Left lung (tissue), 4 donors: ENCODE measurements at regions not wholly inside any gene's neighbourhood (a gene's known extent, or its start where the extent isn't known, plus 50 kb on each side); places are given as distances from the start of the nearest gene placed in this dataset.
"Not testable (repeated sequence)": the region's sequence is repeated elsewhere in the genome, so short reads cannot be mapped to it uniquely, and the experiment has no call there.

Experiments
- ATAC-seq: fragments of 200-7000 bp; cut with Tn5 transposase; one replicate; pipeline ENCODE4 v1.9.1; 2020; ENCODE audit warnings: moderate library complexity
- DNase-seq, 4 donors: peaks; one replicate each; pipeline ENCODE4 v3.0.0-alpha.2; 2013 to 2020
- H3K27ac ChIP-seq, 2 donors: fragments of 200-600 bp; sonication (generic) in 1 of 2; one replicate each; pipeline versions ENCODE4 v1.5.0 to v1.8.0; 2020 to 2021
- H3K27me3 ChIP-seq, 2 donors: fragments of 200-600 bp; sonication (generic) in 1 of 2; one replicate each; pipeline versions ENCODE4 v1.5.0 to v1.8.0; 2020 to 2021
- H3K36me3 ChIP-seq, 2 donors: fragments of 200-600 bp; sonication (generic) in 1 of 2; one replicate each; pipeline versions ENCODE4 v1.5.0 to v1.8.0; 2020 to 2021
- H3K4me1 ChIP-seq, 2 donors: fragments of 200-600 bp; one replicate each; pipeline ENCODE4 v1.8.0; 2021
- H3K4me3 ChIP-seq, 2 donors: fragments of 200-600 bp; sonication (generic) in 1 of 2; one replicate each; pipeline versions ENCODE4 v1.5.0 to v1.8.0; 2020 to 2021; ENCODE audit warnings: mild to moderate bottlenecking in 1 of 2
- H3K9me3 ChIP-seq, 2 donors: fragments of 200-600 bp; sonication (generic) in 1 of 2; one replicate each; pipeline versions ENCODE4 v1.5.0 to v1.8.0; 2020 to 2021
- CTCF ChIP-seq, 2 donors: fragments of 200-600 bp; sonication (generic) in 1 of 2; IDR thresholded peaks; one replicate each; pipeline versions ENCODE4 v1.5.0 to v1.8.0; 2021; ENCODE audit warnings: antibody characterized with exemption in 2 of 2
- intact Hi-C, 2 donors: fragments of 100-400 bp; cut with DNase I; formaldehyde crosslinking; loops; one replicate each; pipeline versions ENCODE4 v1.11.2 to v1.14.2; 2022
- donor health status: DM: no; HTN: yes; CAD: no.
- donor health status: DM: no; HTN: no; CAD: no.

GRCh38 chr6:90678049-90678779 lies 91.3 kb upstream of the MAP3K7 start:
- TF ChIP-seq CTCF (IDR thresholded peaks at IDR 0.05) = no peak

DNA sequence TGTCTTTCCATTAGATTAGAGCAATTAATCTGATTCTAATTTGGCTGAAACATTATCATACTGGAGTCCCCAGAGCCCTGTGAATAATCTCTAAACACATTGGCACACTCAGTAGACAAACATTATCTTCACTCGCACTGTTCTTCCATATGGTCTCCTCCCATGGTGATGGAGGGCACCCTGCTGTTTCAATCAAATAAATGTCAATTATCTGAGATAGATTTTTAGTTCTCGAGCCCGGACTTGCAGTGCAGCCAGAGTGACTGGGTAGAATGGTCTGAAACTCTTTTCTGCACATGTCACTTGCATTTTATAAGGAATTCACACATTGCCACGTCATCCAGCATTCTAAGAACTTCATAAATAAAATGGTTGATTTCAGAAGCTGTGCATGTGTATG lies 90.6 kb upstream of the MAP3K7 start:
- H3K36me3 ChIP-seq = no peaks in the 10 kb centered on the region
- no peaks in the 10 kb centered on the region for H3K4me1 ChIP-seq
- intact Hi-C loops = no loop called here
- no peaks in the 10 kb centered on the region for H3K9me3 ChIP-seq
- ATAC-seq = no peak
- no peak overlapping the region for H3K27ac ChIP-seq
- TF ChIP-seq CTCF (IDR thresholded peaks at IDR 0.05) = no peak
- H3K27me3 ChIP-seq = no peaks in the 10 kb centered on the region
- no peak for DNase-seq
- no peak overlapping the region for H3K4me3 ChIP-seq

More at GRCh38 chr6:90678049-90678779, 91.3 kb upstream of the MAP3K7 start:
- Histone ChIP-seq H3K4me3 (no peak overlapping the region), H3K27ac (no peak overlapping the region), H3K4me1 (no peaks in the 10 kb centered on the region), H3K27me3 (no peaks in the 10 kb centered on the region), H3K9me3 (no peaks in the 10 kb centered on the region), H3K36me3 (no peaks in the 10 kb centered on the region)
- ATAC-seq (peak; percentile 51), DNase-seq (no peak)
- intact Hi-C loops = no loop called here

GRCh38 chr6:90676516-90677300 lies 89.8 kb upstream of the MAP3K7 start:
- no peak for ATAC-seq
- no peak overlapping the region for H3K4me3 ChIP-seq
- intact Hi-C loops = no loop called here
- H3K9me3 ChIP-seq = no peaks in the 10 kb centered on the region
- no peaks in the 10 kb centered on the region for H3K27me3 ChIP-seq
- H3K27ac ChIP-seq = no peak overlapping the region
- H3K4me1 ChIP-seq = no peaks in the 10 kb centered on the region
- DNase-seq = no peak
- no peak for TF ChIP-seq CTCF (IDR thresholded peaks at IDR 0.05)
- no peaks in the 10 kb centered on the region for H3K36me3 ChIP-seq

DNA sequence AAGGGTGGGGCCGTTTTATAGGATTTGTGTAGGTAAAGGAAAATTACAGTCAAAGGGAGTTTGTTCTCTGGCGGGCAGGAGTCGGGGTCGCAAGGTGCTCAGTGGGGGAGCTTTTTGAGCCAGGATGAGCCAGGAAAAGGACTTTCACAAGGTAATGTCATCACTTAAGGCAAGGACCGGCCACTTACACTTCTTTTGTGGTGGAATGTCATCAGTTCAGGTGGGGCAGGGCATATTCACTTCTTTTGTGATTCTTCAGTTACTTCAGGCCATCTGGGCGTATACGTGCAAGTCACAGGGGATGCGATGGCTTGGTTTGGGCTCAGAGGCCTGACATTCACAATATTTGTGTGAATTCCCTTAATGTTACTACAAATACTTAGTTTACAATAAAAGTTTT lies 88.2 kb upstream of the MAP3K7 start:
- H3K36me3 ChIP-seq, H3K4me3 ChIP-seq, H3K4me1 ChIP-seq, intact Hi-C loops, H3K27ac ChIP-seq, DNase-seq, H3K27me3 ChIP-seq, ATAC-seq, H3K9me3 ChIP-seq: not testable (repeated sequence)

- H3K4me3 ChIP-seq, H3K27ac ChIP-seq, DNase-seq, H3K9me3 ChIP-seq, intact Hi-C loops, H3K4me1 ChIP-seq, H3K27me3 ChIP-seq, H3K36me3 ChIP-seq, ATAC-seq: not testable (repeated sequence)
These were observed 87.2 kb upstream of the MAP3K7 start for GRCh38 chr6:90674077-90674476.

GRCh38 chr6:90669846-90670245 lies 83.0 kb upstream of the MAP3K7 start:
- no peaks in the 10 kb centered on the region for H3K27me3 ChIP-seq
- H3K4me1 ChIP-seq = no peaks in the 10 kb centered on the region
- H3K4me3 ChIP-seq = no peak overlapping the region
- DNase-seq (no peak), ATAC-seq (no peak)
- intact Hi-C loops = no loop called here
- no peaks in the 10 kb centered on the region for H3K9me3 ChIP-seq
- no peaks in the 10 kb centered on the region for H3K36me3 ChIP-seq
- no peak overlapping the region for H3K27ac ChIP-seq
- no peak for TF ChIP-seq CTCF (IDR thresholded peaks at IDR 0.05)
